Naive thymus-derived CD4-positive, alpha-beta T cell (primary cell): ENCODE measurements at regions not wholly inside any gene's neighbourhood (a gene's known extent, or its start where the extent isn't known, plus 50 kb on each side); places are given as distances from the start of the nearest gene placed in this dataset.

Experiments used
- ATAC-seq: fragments of 150-1000 bp; cut with Tn5 transposase; 2 replicates; pipeline ENCODE4 v1.10.0; 2021; ENCODE audit warnings: mild to moderate bottlenecking, moderate library complexity
- CTCF ChIA-PET: fragments of 350-600 bp; sonication (Branson Sonifier 250); formaldehyde crosslinking; loops from one replicate; lab custom pipeline; 2021; ENCODE audit warnings: antibody characterized with exemption; lab: Charles Lee
- POLR2A ChIA-PET: fragments of 350-600 bp; sonication (Branson Sonifier 250); formaldehyde crosslinking; loops from one replicate; lab custom pipeline; 2021; ENCODE audit warnings: antibody characterized with exemption, inconsistent platforms; lab: Charles Lee
- DNase-seq, 9 donors: peaks; one replicate each; pipeline versions ENCODE4 v3.0.0 to v3.0.0-alpha.2; 2020 to 2022; ENCODE audit warnings: mixed read lengths in 1 of 9
- H3K27ac ChIP-seq: one replicate; pipeline ENCODE4 v1.7.0; 2013; ENCODE audit warnings: mild to moderate bottlenecking, low read depth, low read length, moderate library complexity
- H3K27me3 ChIP-seq, 2 donors: one replicate each; pipeline ENCODE4 v1.7.0; 2013; ENCODE audit warnings: low read length in 2 of 2, mild to moderate bottlenecking in 2 of 2, moderate library complexity in 2 of 2; ENCODE audit not compliant: control insufficient read depth in 2 of 2, insufficient read depth in 2 of 2
- H3K36me3 ChIP-seq, 3 experiments: 1 replicate in 2 of 3; 2 replicates in 1 of 3; pipeline ENCODE4 v1.7.0; 2013; ENCODE audit warnings: low read length in 3 of 3, mild to moderate bottlenecking in 3 of 3, moderate library complexity in 1 of 3; ENCODE audit not compliant: insufficient read depth in 3 of 3, control insufficient read depth in 2 of 3
- H3K4me1 ChIP-seq, 2 donors: one replicate each; pipeline ENCODE4 v1.7.0; 2013; ENCODE audit warnings: low read length in 2 of 2, mild to moderate bottlenecking in 2 of 2, moderate library complexity in 1 of 2; ENCODE audit not compliant: control insufficient read depth in 2 of 2, insufficient read depth in 2 of 2
- H3K4me3 ChIP-seq: 2 replicates; pipeline ENCODE4 v1.7.0; 2013; ENCODE audit warnings: mild to moderate bottlenecking, low read length
- H3K9me3 ChIP-seq, 3 experiments: 1 replicate in 2 of 3; 2 replicates in 1 of 3; pipeline ENCODE4 v1.7.0; 2013; ENCODE audit warnings: low read length in 3 of 3; ENCODE audit not compliant: control insufficient read depth in 2 of 3
- H3K27ac Mint-ChIP-seq, 9 donors: one replicate each; pipeline ENCODE4 v1.8.0; 2020 to 2022; ENCODE audit warnings: mixed read lengths in 9 of 9, mild to moderate bottlenecking in 8 of 9, moderate library complexity in 5 of 9, inconsistent platforms in 2 of 9
- H3K27me3 Mint-ChIP-seq, 5 donors: one replicate each; pipeline ENCODE4 v1.8.0; 2021 to 2022; ENCODE audit warnings: mixed read lengths in 5 of 5, mild to moderate bottlenecking in 1 of 5
- H3K36me3 Mint-ChIP-seq, 5 donors: one replicate each; pipeline ENCODE4 v1.8.0; 2020 to 2022; ENCODE audit warnings: mixed read lengths in 5 of 5, mild to moderate bottlenecking in 3 of 5, inconsistent platforms in 1 of 5
- H3K4me1 Mint-ChIP-seq, 7 donors: one replicate each; pipeline ENCODE4 v1.8.0; 2020 to 2022; ENCODE audit warnings: mixed read lengths in 7 of 7, mild to moderate bottlenecking in 3 of 7, inconsistent platforms in 1 of 7
- H3K4me3 Mint-ChIP-seq, 10 donors: one replicate each; pipeline ENCODE4 v1.8.0; 2020 to 2022; ENCODE audit warnings: mild to moderate bottlenecking in 10 of 10, mixed read lengths in 10 of 10, moderate library complexity in 6 of 10, inconsistent platforms in 2 of 10
- H3K9me3 Mint-ChIP-seq, 11 donors: one replicate each; pipeline ENCODE4 v1.8.0; 2020 to 2022; ENCODE audit warnings: mixed read lengths in 11 of 11, mild to moderate bottlenecking in 4 of 11, inconsistent platforms in 1 of 11, moderate library complexity in 1 of 11
- intact Hi-C, 2 donors: fragments of 100-400 bp; cut with micrococcal nuclease; formaldehyde crosslinking; loops; one replicate each; pipeline ENCODE4 v1.15.1; 2023

GRCh38 chr20:40802886-40803285 lies 113.8 kb upstream of the MAFB start:
- H3K4me1 ChIP-seq: no peaks in the 10 kb centered on the region
- Mint-ChIP-seq H3K27me3 (peaks cover 8 to 22% (median 15%) of the 10 kb centered on the region in 5 donors), H3K4me3 (no peak overlapping the region), H3K36me3 (no peaks in the 10 kb centered on the region), H3K27ac (no peak overlapping the region), H3K9me3 (no peaks in the 10 kb centered on the region), H3K4me1 (peaks cover 0 to 4% (median 0%) of the 10 kb centered on the region in 7 donors)
- ChIA-PET POLR2A (no interaction called here), CTCF (no interaction called here)
- DNase-seq (no peak), ATAC-seq (no peak)
- H3K27ac ChIP-seq: no peak overlapping the region
- no peaks in the 10 kb centered on the region for H3K9me3 ChIP-seq
- H3K4me3 ChIP-seq: no peak overlapping the region
- H3K36me3 ChIP-seq: no peaks in the 10 kb centered on the region
- peaks cover 0 to 3% of the 10 kb centered on the region in 2 donors for H3K27me3 ChIP-seq
- intact Hi-C loops: no loop called here

GRCh38 chr20:40803381-40803780 lies 114.3 kb upstream of the MAFB start:
- ChIA-PET CTCF (no interaction called here), POLR2A (no interaction called here)
- Mint-ChIP-seq H3K27ac (no peak overlapping the region), H3K4me1 (peaks cover 0 to 4% (median 0%) of the 10 kb centered on the region in 7 donors), H3K27me3 (peaks cover 8 to 22% (median 14%) of the 10 kb centered on the region in 5 donors), H3K36me3 (no peaks in the 10 kb centered on the region), H3K4me3 (no peak overlapping the region), H3K9me3 (no peaks in the 10 kb centered on the region)
- H3K9me3 ChIP-seq: no peaks in the 10 kb centered on the region
- H3K4me1 ChIP-seq: no peaks in the 10 kb centered on the region
- no peaks in the 10 kb centered on the region for H3K36me3 ChIP-seq
- no peak overlapping the region for H3K4me3 ChIP-seq
- intact Hi-C loops: no loop called here
- H3K27ac ChIP-seq: no peak overlapping the region
- H3K27me3 ChIP-seq: peaks cover 0 to 3% of the 10 kb centered on the region in 2 donors
- ATAC-seq (no peak), DNase-seq (no peak)

DNA sequence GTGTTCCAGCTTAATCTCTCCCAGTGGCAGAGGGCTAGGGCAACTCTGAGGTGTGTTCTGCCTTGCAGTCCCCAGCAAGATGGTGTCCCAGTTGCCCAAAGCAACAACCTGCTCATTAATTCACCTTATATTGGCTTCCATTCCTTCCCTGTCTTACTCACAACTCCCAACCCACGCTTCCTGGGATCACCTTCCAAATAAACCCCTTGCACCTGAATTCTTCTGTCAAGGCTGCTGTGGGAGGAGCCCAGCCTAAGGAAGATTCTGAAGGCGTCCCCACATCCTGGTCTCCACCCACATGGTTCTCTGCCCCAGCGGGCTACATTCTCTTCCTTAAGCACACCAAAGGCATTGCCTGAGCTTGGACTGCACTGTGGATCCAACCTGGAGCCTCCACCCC lies 116.6 kb upstream of the MAFB start:
- ATAC-seq (no peak), DNase-seq (no peak)
- H3K4me3 ChIP-seq: no peak overlapping the region
- CTCF ChIA-PET: no interaction called here
- H3K27me3 ChIP-seq: peaks cover 0 to 3% of the 10 kb centered on the region in 2 donors
- H3K36me3 ChIP-seq: no peaks in the 10 kb centered on the region
- no peak overlapping the region for H3K27ac ChIP-seq
- H3K27ac Mint-ChIP-seq: no peak overlapping the region
- no peaks in the 10 kb centered on the region for H3K4me1 ChIP-seq
- POLR2A ChIA-PET: no interaction called here
- H3K9me3 Mint-ChIP-seq: no peaks in the 10 kb centered on the region
- no peaks in the 10 kb centered on the region for H3K36me3 Mint-ChIP-seq
- H3K4me1 Mint-ChIP-seq: peaks cover 0 to 4% (median 0%) of the 10 kb centered on the region in 7 donors
- no peak overlapping the region for H3K4me3 Mint-ChIP-seq
- peaks cover 8 to 22% (median 14%) of the 10 kb centered on the region in 5 donors for H3K27me3 Mint-ChIP-seq
- intact Hi-C loops: no loop called here
- H3K9me3 ChIP-seq: no peaks in the 10 kb centered on the region

DNA sequence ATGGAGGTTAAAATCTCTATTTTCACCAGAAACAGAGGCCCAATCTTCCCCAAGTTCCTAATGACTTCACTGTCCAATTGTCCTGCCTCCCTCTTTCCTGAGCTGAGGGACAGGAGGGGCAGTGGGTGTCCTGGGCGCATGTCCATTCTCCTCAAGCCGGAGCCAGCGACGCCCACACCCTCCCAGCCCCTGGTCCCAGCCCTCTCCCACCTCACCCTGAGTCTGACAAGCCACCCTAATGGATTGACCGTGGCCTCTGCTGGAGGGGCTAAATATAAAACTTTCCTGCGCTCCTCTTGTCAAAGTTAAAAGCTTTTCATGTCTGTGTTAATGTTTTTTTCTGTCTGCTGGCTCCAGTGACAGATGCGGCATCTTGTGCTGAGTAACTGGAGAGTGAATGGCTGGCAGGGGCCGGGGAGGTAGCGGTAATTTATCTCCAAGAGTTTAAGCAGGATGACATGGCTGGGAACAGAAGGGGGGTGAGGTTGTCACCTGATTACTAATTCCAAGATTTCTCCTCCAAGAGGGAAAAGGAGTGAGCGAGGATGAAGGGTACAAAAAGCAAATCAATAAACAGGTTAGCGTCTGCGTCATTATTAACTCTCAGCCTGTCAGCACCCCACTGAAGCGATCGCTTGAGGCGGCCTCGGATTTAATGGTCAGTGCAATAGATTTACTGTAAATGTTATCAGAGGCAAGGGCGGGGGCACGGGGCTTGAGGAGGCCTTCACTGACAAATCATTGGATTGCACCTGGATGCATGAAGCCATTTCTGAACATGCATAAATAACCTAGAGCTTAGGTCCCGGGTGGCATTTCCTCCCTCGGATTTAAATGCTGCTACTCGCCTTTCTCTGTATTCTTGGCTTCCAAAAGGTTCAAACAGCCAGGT lies 118.1 kb upstream of the MAFB start:
- CTCF ChIA-PET: no interaction called here
- peaks cover 0 to 15% (median 14%) of the 10 kb centered on the region in 5 donors for H3K27me3 Mint-ChIP-seq

GRCh38 chr20:40807821-40808170 lies 118.8 kb upstream of the MAFB start:
- H3K4me1 Mint-ChIP-seq: peaks cover 0 to 4% (median 0%) of the 10 kb centered on the region in 7 donors
- ATAC-seq: no peak
- H3K4me3 ChIP-seq: no peak overlapping the region
- intact Hi-C loops: no loop called here
- H3K27me3 ChIP-seq: no peaks in the 10 kb centered on the region
- peaks cover 0 to 15% (median 14%) of the 10 kb centered on the region in 5 donors for H3K27me3 Mint-ChIP-seq
- H3K27ac Mint-ChIP-seq: no peak overlapping the region
- H3K9me3 Mint-ChIP-seq: no peaks in the 10 kb centered on the region
- H3K9me3 ChIP-seq: no peaks in the 10 kb centered on the region
- H3K4me1 ChIP-seq: no peaks in the 10 kb centered on the region
- ChIA-PET POLR2A (no interaction called here), CTCF (no interaction called here)
- DNase-seq: no peak
- H3K36me3 ChIP-seq: no peaks in the 10 kb centered on the region
- no peak overlapping the region for H3K27ac ChIP-seq
- no peak overlapping the region for H3K4me3 Mint-ChIP-seq
- no peaks in the 10 kb centered on the region for H3K36me3 Mint-ChIP-seq

More for the DNA sequence above, 118.1 kb upstream of the MAFB start:
- no peak for ATAC-seq
- Mint-ChIP-seq H3K36me3 (no peaks in the 10 kb centered on the region), H3K9me3 (no peaks in the 10 kb centered on the region), H3K4me3 (no peak overlapping the region), H3K27ac (no peak overlapping the region), H3K4me1 (peaks cover 0 to 4% (median 0%) of the 10 kb centered on the region in 7 donors)
- H3K4me1 ChIP-seq: no peaks in the 10 kb centered on the region
- no peak for DNase-seq
- H3K4me3 ChIP-seq: no peak overlapping the region
- H3K27ac ChIP-seq: no peak overlapping the region
- no peaks in the 10 kb centered on the region for H3K36me3 ChIP-seq
- intact Hi-C loops: no loop called here
- H3K9me3 ChIP-seq: no peaks in the 10 kb centered on the region
- H3K27me3 ChIP-seq: no peaks in the 10 kb centered on the region
- POLR2A ChIA-PET: no interaction called here

DNA sequence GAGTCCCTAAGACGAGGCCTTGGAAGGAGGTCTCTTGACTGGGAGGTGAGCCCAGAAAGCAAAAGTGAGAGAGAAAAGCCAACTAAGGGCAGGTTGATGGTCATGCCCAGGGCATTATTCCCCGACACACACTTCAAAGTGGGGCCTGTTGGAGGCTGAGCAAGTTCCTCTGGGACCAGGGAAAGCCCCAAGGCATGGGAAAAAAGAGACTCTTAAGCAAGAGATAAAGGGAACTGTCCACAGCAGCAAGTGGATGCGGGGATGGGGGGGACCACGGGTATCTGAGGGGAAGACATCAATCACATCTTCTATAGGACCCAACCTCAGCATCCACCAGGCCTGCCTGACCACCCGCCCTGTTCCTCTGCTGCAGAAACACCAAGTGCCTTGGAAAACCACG lies 119.9 kb upstream of the MAFB start:
- H3K4me1 ChIP-seq: no peaks in the 10 kb centered on the region
- H3K36me3 Mint-ChIP-seq: no peaks in the 10 kb centered on the region
- H3K27me3 ChIP-seq: no peaks in the 10 kb centered on the region
- H3K4me1 Mint-ChIP-seq: peaks cover 0 to 4% (median 0%) of the 10 kb centered on the region in 7 donors
- ChIA-PET CTCF (no interaction called here), POLR2A (no interaction called here)
- no peak overlapping the region for H3K27ac Mint-ChIP-seq
- H3K9me3 Mint-ChIP-seq: no peaks in the 10 kb centered on the region
- peaks cover 0 to 15% (median 11%) of the 10 kb centered on the region in 5 donors for H3K27me3 Mint-ChIP-seq
- H3K27ac ChIP-seq: no peak overlapping the region
- no peak overlapping the region for H3K4me3 Mint-ChIP-seq
- no peak for DNase-seq
- no peaks in the 10 kb centered on the region for H3K36me3 ChIP-seq
- intact Hi-C loops: no loop called here
- H3K4me3 ChIP-seq: no peak overlapping the region
- H3K9me3 ChIP-seq: no peaks in the 10 kb centered on the region
- no peak for ATAC-seq

GRCh38 chr20:40809361-40809760 lies 120.3 kb upstream of the MAFB start:
- H3K4me3 ChIP-seq: no peak overlapping the region
- no peaks in the 10 kb centered on the region for H3K4me1 ChIP-seq
- Mint-ChIP-seq H3K4me3 (no peak overlapping the region), H3K4me1 (peaks cover 0 to 4% (median 0%) of the 10 kb centered on the region in 7 donors), H3K27ac (no peak overlapping the region), H3K9me3 (no peaks in the 10 kb centered on the region), H3K36me3 (no peaks in the 10 kb centered on the region), H3K27me3 (peaks cover 0 to 15% (median 9%) of the 10 kb centered on the region in 5 donors)
- DNase-seq (no peak), ATAC-seq (no peak)
- no peak overlapping the region for H3K27ac ChIP-seq
- H3K27me3 ChIP-seq: no peaks in the 10 kb centered on the region
- H3K9me3 ChIP-seq: no peaks in the 10 kb centered on the region
- no peaks in the 10 kb centered on the region for H3K36me3 ChIP-seq
- intact Hi-C loops: no loop called here
- POLR2A ChIA-PET: no interaction called here
- CTCF ChIA-PET: no interaction called here
